Mesenchymal stem cell (in vitro differentiated cells and primary cell): ENCODE measurements at regions not wholly inside any gene's neighbourhood (a gene's known extent, or its start where the extent isn't known, plus 50 kb on each side); places are given as distances from the start of the nearest gene placed in this dataset.
"Not testable (repeated sequence)": the region's sequence is repeated elsewhere in the genome, so short reads cannot be mapped to it uniquely, and the experiment has no call there.

Experiments used
- DNase-seq: peaks from one replicate; pipeline ENCODE4 v3.0.0-alpha.2; 2013
- H2AFZ ChIP-seq: one replicate; pipeline ENCODE4 v1.6.1; 2013; ENCODE audit warnings: low read depth, mild to moderate bottlenecking, control low read depth, inconsistent platforms, low read length, moderate library complexity
- H2AK5ac ChIP-seq: 2 replicates; pipeline ENCODE4 v1.6.1; 2013; ENCODE audit warnings: low read length, moderate library complexity, mild to moderate bottlenecking, inconsistent platforms; ENCODE audit not compliant: severe bottlenecking
- H2BK120ac ChIP-seq: one replicate; pipeline ENCODE4 v1.6.1; 2013; ENCODE audit warnings: low read depth, mild to moderate bottlenecking, inconsistent platforms, low read length, moderate library complexity
- H2BK12ac ChIP-seq, 2 experiments: one replicate each; pipeline ENCODE4 v1.6.1; 2013; ENCODE audit warnings: inconsistent platforms in 2 of 2, low read length in 2 of 2, mild to moderate bottlenecking in 2 of 2, moderate library complexity in 2 of 2, control low read depth in 1 of 2
- H2BK15ac ChIP-seq: one replicate; pipeline ENCODE4 v1.6.1; 2013; ENCODE audit warnings: mild to moderate bottlenecking, low read depth, inconsistent platforms; ENCODE audit not compliant: poor library complexity, severe bottlenecking
- H2BK5ac ChIP-seq: 2 replicates; pipeline ENCODE4 v1.6.1; 2013; ENCODE audit warnings: low read depth, mild to moderate bottlenecking, low read length, control low read depth, inconsistent platforms; ENCODE audit not compliant: poor library complexity, severe bottlenecking
- H3K14ac ChIP-seq, 2 experiments: one replicate each; pipeline ENCODE4 v1.6.1; 2013; ENCODE audit warnings: inconsistent platforms in 2 of 2, low read length in 2 of 2, control low read depth in 1 of 2, mild to moderate bottlenecking in 1 of 2, moderate library complexity in 1 of 2
- H3K18ac ChIP-seq, 2 experiments: one replicate each; pipeline ENCODE4 v1.6.1; 2013; ENCODE audit warnings: inconsistent platforms in 2 of 2, low read length in 2 of 2, control low read depth in 1 of 2, low read depth in 1 of 2, mild to moderate bottlenecking in 1 of 2
- H3K23ac ChIP-seq, 2 experiments: one replicate each; pipeline ENCODE4 v1.6.1; 2013; ENCODE audit warnings: inconsistent platforms in 2 of 2, low read length in 2 of 2, mild to moderate bottlenecking in 2 of 2, moderate library complexity in 2 of 2, control low read depth in 1 of 2
- H3K27ac ChIP-seq: 2 replicates; pipeline ENCODE4 v1.5.1; 2013; ENCODE audit warnings: mild to moderate bottlenecking, moderate library complexity, low read length, control low read depth, inconsistent platforms; ENCODE audit not compliant: poor library complexity, severe bottlenecking
- H3K27me3 ChIP-seq, 2 experiments: 2 replicates each; pipeline versions ENCODE4 v1.6.1 to v1.7.0; 2013; ENCODE audit warnings: low read length in 2 of 2, mild to moderate bottlenecking in 2 of 2, moderate library complexity in 2 of 2, control low read depth in 1 of 2, inconsistent platforms in 1 of 2; ENCODE audit not compliant: control insufficient read depth in 1 of 2, insufficient read depth in 1 of 2
- H3K36me3 ChIP-seq, 2 experiments: 2 replicates each; pipeline versions ENCODE4 v1.6.1 to v1.7.0; 2013; ENCODE audit warnings: low read length in 2 of 2, control low read depth in 1 of 2, inconsistent platforms in 1 of 2, low read depth in 1 of 2, mild to moderate bottlenecking in 1 of 2; ENCODE audit not compliant: insufficient read depth in 2 of 2, control insufficient read depth in 1 of 2
- H3K4ac ChIP-seq, 2 experiments: one replicate each; pipeline ENCODE4 v1.6.1; 2013; ENCODE audit warnings: inconsistent platforms in 2 of 2, low read length in 2 of 2, mild to moderate bottlenecking in 2 of 2, moderate library complexity in 2 of 2, control low read depth in 1 of 2, low read depth in 1 of 2
- H3K4me1 ChIP-seq: 2 replicates; pipeline ENCODE4 v1.6.1; 2013; ENCODE audit warnings: low read depth, low read length, control low read depth; ENCODE audit not compliant: control insufficient read depth, insufficient read depth
- H3K4me2 ChIP-seq: 2 replicates; pipeline ENCODE4 v1.6.1; 2013; ENCODE audit warnings: low read length, mild to moderate bottlenecking, inconsistent platforms; ENCODE audit not compliant: poor library complexity, severe bottlenecking
- H3K4me3 ChIP-seq, 2 experiments: 2 replicates each; pipeline versions ENCODE4 v1.5.1 to v1.7.0; 2013; ENCODE audit warnings: low read length in 2 of 2, mild to moderate bottlenecking in 2 of 2, control low read depth in 1 of 2, low read depth in 1 of 2; ENCODE audit not compliant: insufficient read depth in 1 of 2
- H3K79me1 ChIP-seq: replicated peaks from 2 replicates; pipeline ENCODE4 v1.6.1; 2013; ENCODE audit warnings: mild to moderate bottlenecking, control low read depth, low read length, inconsistent platforms; ENCODE audit not compliant: poor library complexity, severe bottlenecking
- H3K9ac ChIP-seq: 2 replicates; pipeline ENCODE4 v1.7.0; 2013; ENCODE audit warnings: mild to moderate bottlenecking, low read length, moderate library complexity
- H3K9me3 ChIP-seq: 2 replicates; pipeline ENCODE4 v1.7.0; 2013; ENCODE audit warnings: mild to moderate bottlenecking, low read length; ENCODE audit not compliant: control insufficient read depth
- H4K8ac ChIP-seq: one replicate; pipeline ENCODE4 v1.6.1; 2013; ENCODE audit warnings: inconsistent platforms, mild to moderate bottlenecking, low read length, moderate library complexity
- H4K91ac ChIP-seq: one replicate; pipeline ENCODE4 v1.6.1; 2013; ENCODE audit warnings: mild to moderate bottlenecking, low read length, inconsistent platforms
- WGBS: methylation state at CpG from one replicate; pipeline ENCODE4 v1.1.7; 2013; ENCODE audit warnings: mixed read lengths; 5-methylcytosine and 5-hydroxymethylcytosine counted together

GRCh38 chr1:149338221-149338691 is 136.6 kb upstream of the NBPF19 start:
- H2AK5ac ChIP-seq, H4K91ac ChIP-seq, H3K14ac ChIP-seq, H2BK5ac ChIP-seq, H3K4me2 ChIP-seq, H3K9me3 ChIP-seq, H2AFZ ChIP-seq, H3K4me1 ChIP-seq, H3K36me3 ChIP-seq, H3K23ac ChIP-seq, H3K27me3 ChIP-seq, H2BK12ac ChIP-seq, DNase-seq, H4K8ac ChIP-seq, H3K4me3 ChIP-seq, H3K27ac ChIP-seq, H3K9ac ChIP-seq, H2BK120ac ChIP-seq, H3K79me1 ChIP-seq, H2BK15ac ChIP-seq, H3K18ac ChIP-seq, H3K4ac ChIP-seq: not testable (repeated sequence)
- WGBS = no CpG with 5 or more reads among the region's 18 CpGs

- not testable (repeated sequence) for H2BK120ac ChIP-seq, H3K9me3 ChIP-seq, H3K4me3 ChIP-seq, H3K36me3 ChIP-seq, H3K4ac ChIP-seq, H3K23ac ChIP-seq, H3K27ac ChIP-seq, H2BK12ac ChIP-seq, H2BK5ac ChIP-seq, H3K27me3 ChIP-seq, H3K14ac ChIP-seq, DNase-seq, H2BK15ac ChIP-seq, H3K18ac ChIP-seq, H2AK5ac ChIP-seq, H4K91ac ChIP-seq, H3K79me1 ChIP-seq, H2AFZ ChIP-seq, H3K4me1 ChIP-seq, H4K8ac ChIP-seq, H3K9ac ChIP-seq, H3K4me2 ChIP-seq
- no CpG with 5 or more reads among the region's 7 CpGs for WGBS
Measured at GRCh38 chr1:149338698-149339097, 136.1 kb upstream of the NBPF19 start.

- H3K23ac ChIP-seq, H2BK15ac ChIP-seq, H3K4ac ChIP-seq, H3K4me2 ChIP-seq, H3K9ac ChIP-seq, H4K8ac ChIP-seq, H3K18ac ChIP-seq, H3K4me3 ChIP-seq, H2AFZ ChIP-seq, H3K27me3 ChIP-seq, H2BK12ac ChIP-seq, H3K14ac ChIP-seq, H3K9me3 ChIP-seq, H3K27ac ChIP-seq, H2AK5ac ChIP-seq, H4K91ac ChIP-seq, DNase-seq, H2BK120ac ChIP-seq, H3K79me1 ChIP-seq, H2BK5ac ChIP-seq, H3K36me3 ChIP-seq, H3K4me1 ChIP-seq: not testable (repeated sequence)
- WGBS = no CpG with 5 or more reads among the region's 1 CpG
Measured at GRCh38 chr1:149349448-149349847, 125.4 kb upstream of the NBPF19 start.

- no CpG with 5 or more reads among the region's 1 CpG for WGBS
- not testable (repeated sequence) for H2BK12ac ChIP-seq, H3K4me3 ChIP-seq, H3K18ac ChIP-seq, H4K8ac ChIP-seq, H2BK120ac ChIP-seq, H3K9me3 ChIP-seq, H3K4ac ChIP-seq, H3K9ac ChIP-seq, DNase-seq, H3K4me2 ChIP-seq, H3K27ac ChIP-seq, H2BK5ac ChIP-seq, H3K27me3 ChIP-seq, H3K79me1 ChIP-seq, H3K23ac ChIP-seq, H3K14ac ChIP-seq, H2AFZ ChIP-seq, H3K36me3 ChIP-seq, H2AK5ac ChIP-seq, H3K4me1 ChIP-seq, H2BK15ac ChIP-seq, H4K91ac ChIP-seq
Measured at GRCh38 chr1:149352205-149352604, 122.6 kb upstream of the NBPF19 start.
